ENCODE measurements at regions not wholly inside any gene's neighbourhood (a gene's known extent, or its start where the extent isn't known, plus 50 kb on each side); places are given as distances from the start of the nearest gene placed in this dataset.

GRCh38 chr5:147018812-147019211 is 140.3 kb upstream of the PPP2R2B start:
- no peak for DNase-seq (ENCODE audit: low read depth)
- no peak overlapping the region for H3K4me3 ChIP-seq (ENCODE audit: low read depth, low read length)
- TF ChIP-seq CTCF (IDR thresholded peaks at IDR 0.05; ENCODE audit: control insufficient read depth, extremely low read depth, insufficient read depth): no peak

DNA sequence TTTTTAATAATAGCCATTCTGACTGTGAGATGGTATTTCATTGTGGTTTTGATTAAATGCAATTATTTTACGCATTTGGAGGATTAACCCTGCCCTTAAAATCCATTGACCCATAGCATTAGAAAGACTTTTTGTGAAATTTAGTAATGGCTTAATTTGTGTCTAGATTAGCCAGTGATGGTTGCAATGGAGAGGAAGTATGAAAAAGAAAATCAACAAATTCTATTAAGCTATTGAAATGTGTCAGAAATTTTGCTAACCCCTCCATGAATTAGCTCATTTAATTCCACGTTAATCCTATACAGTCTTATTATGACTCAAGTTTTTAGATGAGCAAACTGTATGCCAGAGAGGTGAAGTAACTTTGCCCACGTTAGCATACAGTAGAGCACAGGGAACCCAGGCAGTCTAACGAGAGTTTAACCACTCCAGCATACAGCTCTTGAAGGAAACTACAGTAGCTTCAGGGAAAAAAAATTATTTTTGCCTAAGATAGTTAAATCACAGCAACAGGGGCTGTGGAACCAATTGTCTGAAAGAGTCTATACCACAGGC is 158.2 kb upstream of the PPP2R2B start:
- H3K4me3 ChIP-seq (ENCODE audit: low read depth, low read length): no peak overlapping the region
- no peak for TF ChIP-seq CTCF (IDR thresholded peaks at IDR 0.05; ENCODE audit: control insufficient read depth, extremely low read depth, insufficient read depth)
- DNase-seq (ENCODE audit: low read depth): no peak

- H3K4me3 ChIP-seq (ENCODE audit: low read depth, low read length): no peak overlapping the region
- TF ChIP-seq CTCF (IDR thresholded peaks at IDR 0.05; ENCODE audit: control insufficient read depth, extremely low read depth, insufficient read depth): no peak
- DNase-seq (ENCODE audit: low read depth): no peak
Measured at GRCh38 chr5:147037515-147038205, 159.1 kb upstream of the PPP2R2B start.

DNA sequence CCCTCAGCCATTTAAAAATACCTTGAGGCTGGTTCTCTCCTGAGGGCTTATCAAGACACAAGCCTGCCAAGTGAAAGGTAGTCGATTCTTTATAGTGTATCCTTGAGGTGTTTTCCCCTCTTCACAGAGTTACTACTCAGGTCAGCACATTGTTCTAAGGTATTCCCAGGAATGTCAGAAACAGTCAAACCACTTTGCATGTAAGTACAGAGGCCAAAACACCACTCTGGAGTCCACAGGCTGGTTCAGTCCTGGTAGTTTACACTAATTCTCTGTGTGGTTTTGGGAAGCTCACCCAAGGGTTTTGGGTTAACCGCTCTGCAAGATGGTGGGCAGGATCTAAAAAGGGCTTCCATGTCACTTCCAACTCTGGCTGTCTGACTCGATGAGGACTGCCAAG is 162.3 kb upstream of the PPP2R2B start:
- no peak for TF ChIP-seq CTCF (IDR thresholded peaks at IDR 0.05; ENCODE audit: control insufficient read depth, extremely low read depth, insufficient read depth)
- no peak overlapping the region for H3K4me3 ChIP-seq (ENCODE audit: low read depth, low read length)
- no peak for DNase-seq (ENCODE audit: low read depth)

DNA sequence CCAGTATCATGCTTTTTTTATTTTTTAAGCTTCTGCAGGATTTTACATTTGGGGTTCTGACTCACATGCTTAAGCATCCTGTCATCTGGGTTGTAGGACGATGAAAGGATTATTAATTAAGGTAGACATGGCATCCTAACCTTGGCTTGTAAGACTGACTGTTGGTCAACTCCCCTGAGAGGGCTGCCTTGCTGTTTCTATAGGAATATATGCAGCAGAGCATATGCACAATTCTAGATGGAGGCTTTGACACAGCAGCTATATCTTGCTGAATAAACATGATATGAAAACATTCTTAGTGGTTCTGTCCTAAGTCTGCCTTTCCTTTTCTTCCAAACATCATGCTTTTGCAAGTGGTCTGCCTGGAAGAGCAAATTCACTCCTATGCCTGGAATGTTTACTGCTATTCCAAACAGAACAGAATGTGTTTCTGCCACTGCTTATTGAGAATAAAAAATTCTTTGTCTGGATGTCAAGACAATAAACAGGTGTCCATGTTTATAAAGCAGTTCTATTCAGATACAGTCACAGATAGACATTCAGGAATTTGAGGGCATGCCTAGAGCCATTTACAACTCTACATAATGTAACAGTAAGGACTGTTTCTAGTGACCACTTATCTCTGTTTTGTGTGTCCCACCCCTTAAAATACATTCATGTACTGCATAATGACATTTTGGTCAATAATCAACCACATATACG is 166.2 kb upstream of the PPP2R2B start:
- DNase-seq (ENCODE audit: low read depth): no peak
- H3K4me3 ChIP-seq (ENCODE audit: low read depth, low read length): no peak overlapping the region
- no peak for TF ChIP-seq CTCF (IDR thresholded peaks at IDR 0.05; ENCODE audit: control insufficient read depth, extremely low read depth, insufficient read depth)

DNA sequence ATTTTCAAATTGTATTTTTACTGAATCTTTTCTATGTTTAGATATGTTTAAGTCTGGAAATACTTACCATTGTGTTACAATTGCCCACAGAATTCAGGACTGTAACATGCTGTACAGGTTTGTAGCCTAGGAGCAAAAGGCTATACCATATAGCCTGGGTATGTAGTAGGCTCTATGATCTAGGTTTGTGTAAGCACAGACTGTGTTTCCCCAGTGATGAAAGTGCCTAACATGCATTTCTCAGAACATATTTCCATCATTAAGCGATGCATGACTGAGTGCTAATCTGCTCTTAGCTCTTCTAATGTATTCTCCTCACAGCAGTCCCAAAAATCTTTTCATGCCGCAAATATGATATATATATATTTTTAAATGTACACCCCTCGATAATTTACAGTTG is 166.7 kb upstream of the PPP2R2B start:
- no peak for TF ChIP-seq CTCF (IDR thresholded peaks at IDR 0.05; ENCODE audit: control insufficient read depth, extremely low read depth, insufficient read depth)
- H3K4me3 ChIP-seq (ENCODE audit: low read depth, low read length): no peak overlapping the region
- no peak for DNase-seq (ENCODE audit: low read depth)

Data from LNCaP clone FGC (cell line).